Right lobe of liver (tissue), 6 donors: ENCODE measurements at regions not wholly inside any gene's neighbourhood (a gene's known extent, or its start where the extent isn't known, plus 50 kb on each side); places are given as distances from the start of the nearest gene placed in this dataset.
"Not testable (repeated sequence)": the region's sequence is repeated elsewhere in the genome, so short reads cannot be mapped to it uniquely, and the experiment has no call there.

Experiments used
- ATAC-seq, 4 donors: fragments of 200-7000 bp; cut with Tn5 transposase; one replicate each; pipeline ENCODE4 v1.9.1; 2020; ENCODE audit warnings: mild to moderate bottlenecking in 4 of 4, moderate library complexity in 4 of 4
- DNase-seq, 3 donors: peaks; one replicate each; pipeline ENCODE4 v3.0.0-alpha.2; 2020
- H3K27ac ChIP-seq, 3 donors: fragments of 200-600 bp; one replicate each; pipeline ENCODE4 v1.8.0; 2022
- H3K27me3 ChIP-seq, 2 donors: fragments of 200-600 bp; one replicate each; pipeline ENCODE4 v1.8.0; 2022
- H3K36me3 ChIP-seq, 4 donors: fragments of 200-600 bp; sonication (generic) in 1 of 4; one replicate each; pipeline versions ENCODE4 v1.5.1 to v1.8.0; 2017 to 2022; ENCODE audit warnings: control low read depth in 1 of 4
- H3K4me1 ChIP-seq, 4 donors: fragments of 200-600 bp; sonication (generic) in 1 of 4; one replicate each; pipeline versions ENCODE4 v1.5.1 to v1.8.0; 2017 to 2022; ENCODE audit warnings: control low read depth in 1 of 4
- H3K4me3 ChIP-seq, 3 donors: fragments of 200-600 bp; one replicate each; pipeline ENCODE4 v1.8.0; 2022
- H3K9me3 ChIP-seq, 4 donors: fragments of 200-600 bp; sonication (generic) in 1 of 4; one replicate each; pipeline versions ENCODE4 v1.5.1 to v1.8.0; 2017 to 2022; ENCODE audit warnings: control low read depth in 1 of 4
- CTCF ChIP-seq, 4 donors: fragments of 200-600 bp in 3 of 4; fragments of 450-650 bp in 1 of 4; IDR thresholded peaks; one replicate each; pipeline versions ENCODE4 v1.5.1 to v1.8.0; 2016 to 2022; ENCODE audit warnings: antibody characterized with exemption in 4 of 4, mild to moderate bottlenecking in 2 of 4
- POLR2A ChIP-seq: fragments of 450-650 bp; IDR thresholded peaks from one replicate; pipeline ENCODE4 v1.6.1; 2017; ENCODE audit warnings: antibody characterized with exemption, mild to moderate bottlenecking
- WGBS: methylation state at CpG from one replicate; pipeline ENCODE4 v1.1.6; 2018; ENCODE audit warnings: low coverage, low lambda C conversion rate; ENCODE audit not compliant: insufficient coverage; ENCODE audit errors: missing lambda C conversion rate; 5-methylcytosine and 5-hydroxymethylcytosine counted together
- intact Hi-C, 2 donors: fragments of 100-400 bp; cut with DNase I; formaldehyde crosslinking; loops; one replicate each; pipeline versions ENCODE4 v1.11.2 to v1.14.1; 2022
- donor health status: DM: no; HTN: yes; CAD: no.
- donor health status: DM: no; HTN: no; CAD: no.
- donor health status: DM: no; HTN: no; CAD: no.
- donor health status: DM: no; HTN: yes; CAD: no.
- donor health status: DM: no; HTN: yes; CAD: no.

GRCh38 chr3:176262071-176262470 lies 935.2 kb downstream of the TBL1XR1 start:
- ATAC-seq: no peak

DNA sequence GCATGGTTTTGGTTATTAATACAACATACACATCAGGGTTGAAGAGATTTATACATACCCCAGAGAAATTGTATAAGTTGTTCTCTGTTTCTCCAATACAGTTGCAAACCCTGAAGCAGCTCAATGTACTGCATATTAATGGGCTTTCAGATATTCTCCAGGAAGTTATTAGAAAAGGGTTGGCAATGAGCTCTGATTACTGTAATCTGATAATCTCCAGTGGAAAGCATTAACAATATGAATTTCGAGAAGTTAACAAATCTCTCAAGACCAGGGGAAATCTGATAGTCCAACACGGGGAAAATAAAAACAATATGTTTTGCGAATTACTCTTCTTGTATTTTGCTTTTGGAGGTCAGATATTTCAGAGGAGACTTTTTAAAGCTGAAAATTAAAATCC lies 950.1 kb downstream of the TBL1XR1 start:
- H3K36me3 ChIP-seq: no peaks in the 10 kb centered on the region
- H3K27ac ChIP-seq: no peak overlapping the region
- no peak overlapping the region for H3K4me3 ChIP-seq
- ATAC-seq (no peak), DNase-seq (no peak)
- TF ChIP-seq CTCF (IDR thresholded peaks at IDR 0.05): no peak
- TF ChIP-seq POLR2A: no peak
- 63% methylated on average over 3 of the region's 3 CpGs for WGBS
- intact Hi-C loops: no loop called here
- no peaks in the 10 kb centered on the region for H3K4me1 ChIP-seq
- H3K27me3 ChIP-seq: no peaks in the 10 kb centered on the region
- no peaks in the 10 kb centered on the region for H3K9me3 ChIP-seq

More at GRCh38 chr3:176262071-176262470, 935.2 kb downstream of the TBL1XR1 start:
- no peak for TF ChIP-seq CTCF (IDR thresholded peaks at IDR 0.05)
- TF ChIP-seq POLR2A: no peak
- Histone ChIP-seq H3K9me3 (no peaks in the 10 kb centered on the region), H3K36me3 (no peaks in the 10 kb centered on the region), H3K4me1 (no peaks in the 10 kb centered on the region), H3K27me3 (no peaks in the 10 kb centered on the region), H3K27ac (no peak overlapping the region), H3K4me3 (no peak overlapping the region)
- WGBS: 75% methylated on average over 8 of the region's 8 CpGs
- intact Hi-C loops: no loop called here
- DNase-seq: no peak

DNA sequence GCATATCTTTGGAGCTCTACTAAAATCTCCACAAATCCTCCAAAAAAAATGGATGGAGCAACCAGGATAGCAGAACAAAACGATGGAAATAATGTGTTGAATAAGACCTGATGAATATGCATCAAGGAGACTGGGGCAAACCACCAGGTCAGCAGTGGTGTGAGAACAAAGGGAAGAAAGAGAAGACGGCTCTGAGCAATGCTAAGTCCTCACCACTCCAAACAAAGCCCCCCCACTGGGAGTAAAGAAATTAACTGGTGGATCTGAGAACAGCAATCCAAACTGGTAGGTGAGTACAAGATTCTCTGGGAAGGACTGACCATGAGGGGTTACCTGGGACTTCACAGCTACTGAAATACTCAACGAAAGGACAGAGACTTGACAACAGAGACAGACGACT lies 977.3 kb downstream of the TBL1XR1 start:
- no peak overlapping the region for H3K4me3 ChIP-seq
- intact Hi-C loops: no loop called here
- no peak for DNase-seq
- TF ChIP-seq POLR2A (no peak), CTCF (IDR thresholded peaks at IDR 0.05) (no peak)
- H3K36me3 ChIP-seq: no peaks in the 10 kb centered on the region
- H3K4me1 ChIP-seq: no peaks in the 10 kb centered on the region
- H3K27ac ChIP-seq: no peak overlapping the region
- H3K9me3 ChIP-seq: no peaks in the 10 kb centered on the region
- no peaks in the 10 kb centered on the region for H3K27me3 ChIP-seq
- 39% methylated on average over 4 of the region's 4 CpGs for WGBS
- no peak for ATAC-seq

DNA sequence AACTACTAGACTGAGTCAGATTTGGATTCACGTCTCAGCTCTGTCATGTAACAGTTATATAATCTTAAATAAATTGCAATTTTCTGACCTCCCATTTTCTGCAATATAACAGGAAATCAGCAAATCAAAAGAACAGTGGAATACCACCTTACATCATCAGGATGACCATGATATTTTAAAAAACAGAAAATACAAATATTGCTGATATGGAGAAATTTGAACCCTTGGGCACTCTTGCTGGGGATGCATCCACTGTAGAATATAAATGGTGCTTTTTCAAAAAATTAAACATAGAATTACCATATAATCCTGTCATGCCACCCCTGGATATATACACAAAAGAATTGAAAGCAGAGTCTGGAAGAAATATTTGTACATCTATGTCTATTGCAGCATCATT lies 982.5 kb downstream of the TBL1XR1 start:
- no peaks in the 10 kb centered on the region for H3K27me3 ChIP-seq
- ATAC-seq (no peak), DNase-seq (no peak)
- H3K4me3 ChIP-seq: no peak overlapping the region
- intact Hi-C loops: no loop called here
- H3K9me3 ChIP-seq: no peaks in the 10 kb centered on the region
- no peak for TF ChIP-seq CTCF (IDR thresholded peaks at IDR 0.05)
- no peak for TF ChIP-seq POLR2A
- H3K4me1 ChIP-seq: no peaks in the 10 kb centered on the region
- no peaks in the 10 kb centered on the region for H3K36me3 ChIP-seq
- 77% methylated on average over 1 of the region's 1 CpG for WGBS
- no peak overlapping the region for H3K27ac ChIP-seq

GRCh38 chr3:176213314-176213713 lies 984.0 kb downstream of the TBL1XR1 start:
- H3K9me3 ChIP-seq, H3K36me3 ChIP-seq, intact Hi-C loops, H3K27ac ChIP-seq, H3K4me3 ChIP-seq, ATAC-seq, H3K27me3 ChIP-seq, DNase-seq, H3K4me1 ChIP-seq: not testable (repeated sequence)
- no CpG with 5 or more reads among the region's 27 CpGs for WGBS
